HEK293 (cell line): ENCODE measurements at regions not wholly inside any gene's neighbourhood (a gene's known extent, or its start where the extent isn't known, plus 50 kb on each side); places are given as distances from the start of the nearest gene placed in this dataset.

ENCODE experiments used
- CTCF ChIP-seq: fragments of 450-650 bp; formaldehyde crosslinking; IDR thresholded peaks from 2 replicates; pipeline ENCODE4 v1.5.1; 2016; ENCODE audit warnings: missing biosample characterization, missing genetic modification characterization
- GLIS2 ChIP-seq: fragments of 450-650 bp; formaldehyde crosslinking; IDR thresholded peaks from 2 replicates; pipeline ENCODE4 v1.5.1; 2016; ENCODE audit warnings: missing biosample characterization, missing genetic modification characterization
- KLF7 ChIP-seq: fragments of 450-650 bp; formaldehyde crosslinking; IDR thresholded peaks from 2 replicates; pipeline ENCODE4 v1.5.1; 2016; ENCODE audit warnings: missing biosample characterization, missing genetic modification characterization, borderline replicate concordance
- TRIM28 ChIP-seq: IDR thresholded peaks from 2 replicates; pipeline ENCODE4 v1.6.1; 2011; ENCODE audit warnings: low read length, control low read depth, borderline replicate concordance
- YY1 ChIP-seq: fragments of 450-650 bp; formaldehyde crosslinking; IDR thresholded peaks from 2 replicates; pipeline ENCODE4 v1.5.1; 2018; ENCODE audit warnings: missing biosample characterization, missing genetic modification characterization
- ZBTB1 ChIP-seq: fragments of 450-650 bp; formaldehyde crosslinking; IDR thresholded peaks from 2 replicates; pipeline ENCODE4 v1.5.1; 2016; ENCODE audit warnings: missing biosample characterization, missing genetic modification characterization
- ZFHX2 ChIP-seq: fragments of 450-650 bp; formaldehyde crosslinking; conservative IDR thresholded peaks from 2 replicates; pipeline ENCODE4 v1.5.1; 2016; ENCODE audit warnings: missing biosample characterization, missing genetic modification characterization
- ZNF274 ChIP-seq, 2 experiments: fragments of 200-500 bp in 1 of 2; fragments of 450-650 bp in 1 of 2; sonication (Bioruptor generic) in 1 of 2; formaldehyde crosslinking in 1 of 2; IDR thresholded peaks; 2 replicates each; pipeline versions ENCODE4 v1.5.1 to v1.6.1; 2014 to 2016; ENCODE audit warnings: borderline replicate concordance in 1 of 2, inconsistent platforms in 1 of 2, low read length in 1 of 2, missing biosample characterization in 1 of 2, missing genetic modification characterization in 1 of 2
- ZNF341 ChIP-seq: fragments of 450-650 bp; formaldehyde crosslinking; IDR thresholded peaks from 2 replicates; pipeline ENCODE4; 2016; ENCODE audit warnings: low read depth, missing biosample characterization, missing genetic modification characterization
- ZNF624 ChIP-seq: fragments of 450-650 bp; formaldehyde crosslinking; IDR thresholded peaks from 2 replicates; pipeline ENCODE4 v1.5.1; 2017; ENCODE audit warnings: missing biosample characterization, missing genetic modification characterization
- ZNF645 ChIP-seq: fragments of 450-650 bp; formaldehyde crosslinking; IDR thresholded peaks from 2 replicates; pipeline ENCODE4; 2016; ENCODE audit warnings: missing biosample characterization, missing genetic modification characterization
- ZNF76 ChIP-seq: fragments of 450-650 bp; formaldehyde crosslinking; IDR thresholded peaks from 2 replicates; pipeline ENCODE4; 2016; ENCODE audit warnings: low read depth, missing biosample characterization, missing genetic modification characterization, borderline replicate concordance
- ZSCAN5A ChIP-seq: fragments of 450-650 bp; formaldehyde crosslinking; IDR thresholded peaks from 2 replicates; pipeline ENCODE4 v1.5.1; 2016; ENCODE audit warnings: missing biosample characterization, missing genetic modification characterization

GRCh38 chr20:50337521-50338466, 147.2 kb downstream of the CEBPB start:
- no peak for TF ChIP-seq TRIM28
- TF ChIP-seq ZNF645: no peak
- TF ChIP-seq GLIS2 (tag by site-specific recombination): no peak
- TF ChIP-seq ZFHX2 (tag by site-specific recombination): no peak
- no peak for TF ChIP-seq KLF7
- TF ChIP-seq CTCF (tag by site-specific recombination): no peak
- TF ChIP-seq ZNF624 (tag by site-specific recombination): no peak
- TF ChIP-seq ZNF341 (tag by site-specific recombination): no peak
- no peak for TF ChIP-seq ZNF274 (IDR thresholded peaks at IDR 0.05; ENCODE audit: low read length)
- no peak for TF ChIP-seq ZNF274 (tag by site-specific recombination; IDR thresholded peaks at IDR 0.05; ENCODE audit: borderline replicate concordance)
- no peak for TF ChIP-seq ZSCAN5A (tag by site-specific recombination)
- TF ChIP-seq ZBTB1 (tag by site-specific recombination): no peak
- TF ChIP-seq ZNF76 (tag by site-specific recombination): no peak
- TF ChIP-seq YY1: no peak
